ENCODE measurements at regions not wholly inside any gene's neighbourhood (a gene's known extent, or its start where the extent isn't known, plus 50 kb on each side); places are given as distances from the start of the nearest gene placed in this dataset.
A peak's percentile ranks its signal among the peaks of the same experiment; 100 is the strongest.

GRCh38 chr6:169406804-169407203 lies 153.2 kb upstream of the THBS2 start:
- DNase-seq (ENCODE audit: extremely low spot score), result peak; percentile 14
- Histone ChIP-seq H3K36me3 (no peaks in the 10 kb centered on the region), H3K27me3 (no peaks in the 10 kb centered on the region), H3K4me1 (no peaks in the 10 kb centered on the region), H3K4me3 (no peak overlapping the region), H3K9me3 (no peaks in the 10 kb centered on the region), H3K27ac (replicated peaks in 1 of 4) (no peak overlapping the region)
- intact Hi-C loops (cut with DNase I), result no loop called here
- 73% methylated on average over 5 of the region's 5 CpGs for WGBS
- no peak for TF ChIP-seq EP300 (IDR thresholded peaks at IDR 0.05)

- no peak for TF ChIP-seq EP300 (IDR thresholded peaks at IDR 0.05)
- TF ChIP-seq POLR2A (IDR thresholded peaks at IDR 0.05; ENCODE audit: low read depth), result no peak
- no peak for TF ChIP-seq CTCF (IDR thresholded peaks at IDR 0.05)
- no peak for TF ChIP-seq POLR2AphosphoS5 (IDR thresholded peaks at IDR 0.05)
- WGBS, result 100% methylated on average over 2 of the region's 2 CpGs
- H3K4me1 ChIP-seq, result no peaks in the 10 kb centered on the region
- H3K27ac ChIP-seq (replicated peaks in 1 of 4), result no peak overlapping the region
- DNase-seq (ENCODE audit: extremely low spot score), result no peak
- no peaks in the 10 kb centered on the region for H3K36me3 ChIP-seq
- no peaks in the 10 kb centered on the region for H3K27me3 ChIP-seq
- H3K4me3 ChIP-seq, result no peak overlapping the region
- H3K9me3 ChIP-seq, result no peaks in the 10 kb centered on the region
- intact Hi-C loops (cut with DNase I), result no loop called here
Measured at GRCh38 chr6:169406034-169406433, 152.4 kb upstream of the THBS2 start.

- TF ChIP-seq CTCF (IDR thresholded peaks at IDR 0.05) (no peak), EP300 (IDR thresholded peaks at IDR 0.05) (no peak)
Measured at GRCh38 chr6:169404828-169405227, 151.2 kb upstream of the THBS2 start.

GRCh38 chr6:169398342-169399105 lies 144.9 kb upstream of the THBS2 start:
- WGBS, result 79% methylated on average over 13 of the region's 14 CpGs
- Histone ChIP-seq H3K27ac (replicated peaks in 1 of 4) (no peak overlapping the region), H3K36me3 (no peaks in the 10 kb centered on the region), H3K9me3 (no peaks in the 10 kb centered on the region), H3K4me1 (no peaks in the 10 kb centered on the region), H3K27me3 (no peaks in the 10 kb centered on the region), H3K4me3 (no peak overlapping the region)
- DNase-seq (ENCODE audit: extremely low spot score), result peak; percentile 81
- no peak for TF ChIP-seq POLR2A (IDR thresholded peaks at IDR 0.05; ENCODE audit: low read depth)
- TF ChIP-seq POLR2AphosphoS5 (IDR thresholded peaks at IDR 0.05), result no peak
- no peak for TF ChIP-seq EP300 (IDR thresholded peaks at IDR 0.05)
- no peak for TF ChIP-seq CTCF (IDR thresholded peaks at IDR 0.05)
- intact Hi-C loops (cut with DNase I), result no loop called here

More at GRCh38 chr6:169404828-169405227, 151.2 kb upstream of the THBS2 start:
- intact Hi-C loops (cut with DNase I), result no loop called here
- H3K4me1 ChIP-seq, result no peaks in the 10 kb centered on the region
- peak; percentile 12 for DNase-seq (ENCODE audit: extremely low spot score)
- no peaks in the 10 kb centered on the region for H3K27me3 ChIP-seq
- H3K4me3 ChIP-seq, result no peak overlapping the region
- no peak overlapping the region for H3K27ac ChIP-seq (replicated peaks in 1 of 4)
- no peaks in the 10 kb centered on the region for H3K9me3 ChIP-seq
- no peaks in the 10 kb centered on the region for H3K36me3 ChIP-seq
- 92% methylated on average over 6 of the region's 6 CpGs for WGBS

GRCh38 chr6:169397684-169398083 lies 144.0 kb upstream of the THBS2 start:
- intact Hi-C loops (cut with DNase I), result no loop called here
- Histone ChIP-seq H3K36me3 (no peaks in the 10 kb centered on the region), H3K4me1 (no peaks in the 10 kb centered on the region), H3K4me3 (no peak overlapping the region), H3K9me3 (no peaks in the 10 kb centered on the region), H3K27me3 (no peaks in the 10 kb centered on the region), H3K27ac (replicated peaks in 1 of 4) (no peak overlapping the region)
- WGBS, result 84% methylated on average over 11 of the region's 12 CpGs
- DNase-seq (ENCODE audit: extremely low spot score), result no peak
- TF ChIP-seq EP300 (IDR thresholded peaks at IDR 0.05), result no peak
- TF ChIP-seq POLR2AphosphoS5 (IDR thresholded peaks at IDR 0.05), result no peak
- no peak for TF ChIP-seq CTCF (IDR thresholded peaks at IDR 0.05)
- TF ChIP-seq POLR2A (IDR thresholded peaks at IDR 0.05; ENCODE audit: low read depth), result no peak

All from esophagus muscularis mucosa (tissue), 4 donors.